Coronary artery (tissue), 2 donors: ENCODE measurements at regions not wholly inside any gene's neighbourhood (a gene's known extent, or its start where the extent isn't known, plus 50 kb on each side); places are given as distances from the start of the nearest gene placed in this dataset.

Experiments
- DNase-seq: peaks from one replicate; pipeline ENCODE4 v3.0.0-alpha.2; 2017; ENCODE audit warnings: low spot score
- H3K27ac ChIP-seq, 2 donors: fragments of 200-600 bp; sonication (generic); one replicate each; pipeline ENCODE4 v1.5.1; 2016 to 2019
- H3K4me3 ChIP-seq: fragments of 200-600 bp; sonication (generic); 2 replicates; pipeline ENCODE4 v1.5.1; 2016; ENCODE audit warnings: mild to moderate bottlenecking, moderate library complexity
- TF ChIP-seq, protein P1 (sequence below): fragments of 200-600 bp; sonication (generic); IDR thresholded peaks from one replicate; pipeline ENCODE4 v1.5.1; 2019; ENCODE audit warnings: antibody characterized with exemption

DNA sequence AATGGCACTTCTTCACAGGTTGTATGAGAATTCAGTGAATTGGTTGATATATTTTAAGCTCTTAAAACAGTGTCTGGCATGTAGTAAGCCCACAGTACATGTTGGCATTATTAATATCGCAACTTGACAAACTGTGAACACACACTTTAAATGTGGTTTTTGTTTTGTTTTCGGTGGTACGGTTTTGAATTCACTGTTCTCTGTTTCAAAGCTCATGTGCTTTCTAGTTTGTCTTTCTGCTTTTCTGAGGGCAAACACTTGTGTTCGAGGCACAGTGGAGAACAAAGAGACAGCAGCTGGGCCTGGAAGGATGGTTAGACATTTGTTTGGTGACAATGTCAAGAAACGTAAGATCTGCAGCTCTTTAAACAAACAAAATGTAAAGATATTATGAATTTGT, 276.5 kb upstream of the MC4R start:
- TF ChIP-seq, protein P1, sequence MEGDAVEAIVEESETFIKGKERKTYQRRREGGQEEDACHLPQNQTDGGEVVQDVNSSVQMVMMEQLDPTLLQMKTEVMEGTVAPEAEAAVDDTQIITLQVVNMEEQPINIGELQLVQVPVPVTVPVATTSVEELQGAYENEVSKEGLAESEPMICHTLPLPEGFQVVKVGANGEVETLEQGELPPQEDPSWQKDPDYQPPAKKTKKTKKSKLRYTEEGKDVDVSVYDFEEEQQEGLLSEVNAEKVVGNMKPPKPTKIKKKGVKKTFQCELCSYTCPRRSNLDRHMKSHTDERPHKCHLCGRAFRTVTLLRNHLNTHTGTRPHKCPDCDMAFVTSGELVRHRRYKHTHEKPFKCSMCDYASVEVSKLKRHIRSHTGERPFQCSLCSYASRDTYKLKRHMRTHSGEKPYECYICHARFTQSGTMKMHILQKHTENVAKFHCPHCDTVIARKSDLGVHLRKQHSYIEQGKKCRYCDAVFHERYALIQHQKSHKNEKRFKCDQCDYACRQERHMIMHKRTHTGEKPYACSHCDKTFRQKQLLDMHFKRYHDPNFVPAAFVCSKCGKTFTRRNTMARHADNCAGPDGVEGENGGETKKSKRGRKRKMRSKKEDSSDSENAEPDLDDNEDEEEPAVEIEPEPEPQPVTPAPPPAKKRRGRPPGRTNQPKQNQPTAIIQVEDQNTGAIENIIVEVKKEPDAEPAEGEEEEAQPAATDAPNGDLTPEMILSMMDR, result no peak
- no peak overlapping the region for H3K4me3 ChIP-seq

DNA sequence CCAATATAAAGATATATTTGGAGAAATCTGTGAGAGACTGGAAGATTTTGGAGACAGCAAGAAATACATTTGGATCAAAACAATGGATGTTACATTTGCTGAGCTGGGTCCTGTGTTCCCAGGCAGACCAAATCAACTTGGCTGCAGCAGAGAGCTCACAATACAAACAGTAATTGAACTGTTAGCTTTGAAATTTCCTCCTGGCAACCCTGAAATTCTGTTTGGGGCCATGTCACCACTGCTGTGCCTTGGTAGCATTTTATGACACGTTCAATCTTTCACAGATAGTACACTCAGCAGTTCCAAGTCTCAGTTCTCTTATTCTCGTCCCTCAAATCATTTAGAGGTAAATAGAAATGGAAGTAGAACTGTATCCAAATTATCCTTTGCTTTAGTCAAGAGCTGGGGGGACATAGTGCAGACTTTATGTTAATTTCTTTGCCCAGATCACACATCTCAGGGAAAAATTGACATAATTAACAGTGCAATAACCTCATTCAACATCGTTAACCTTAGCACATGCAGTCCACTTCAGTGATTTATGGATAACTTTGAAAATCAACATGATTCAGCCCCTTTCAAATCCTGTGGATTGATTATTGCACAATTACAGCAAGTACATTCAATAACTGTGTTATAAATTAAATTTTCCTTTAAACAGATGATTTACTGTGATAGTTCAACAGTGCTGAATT, 277.4 kb upstream of the MC4R start:
- H3K27ac ChIP-seq, result no peak overlapping the region
- no peak overlapping the region for H3K4me3 ChIP-seq
- no peak for DNase-seq
- TF ChIP-seq, protein P1, result no peak

More for the DNA sequence above, 276.5 kb upstream of the MC4R start:
- no peak overlapping the region for H3K27ac ChIP-seq
- DNase-seq, result no peak

DNA sequence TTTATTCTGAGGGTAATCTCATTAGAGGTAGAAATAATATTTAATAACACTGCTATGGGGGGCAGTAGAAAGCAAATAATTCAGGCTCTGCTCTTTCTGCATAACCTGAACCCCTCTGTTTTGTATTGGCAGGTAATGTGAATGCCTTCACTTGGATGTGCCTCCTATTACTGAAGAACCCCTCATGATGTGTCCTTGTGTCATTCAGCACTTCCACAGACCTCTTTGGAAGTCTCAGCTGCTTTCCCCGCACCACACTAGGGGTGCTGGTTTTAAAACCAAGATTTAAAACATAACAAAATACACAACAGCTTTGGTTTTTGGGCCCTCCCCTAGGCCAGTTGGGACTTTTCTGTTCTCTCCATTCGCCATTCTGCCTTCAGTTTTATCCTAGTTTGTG, 281.7 kb upstream of the MC4R start:
- no peak for DNase-seq
- H3K27ac ChIP-seq, result no peak overlapping the region
- TF ChIP-seq, protein P1, result no peak
- H3K4me3 ChIP-seq, result no peak overlapping the region

DNA sequence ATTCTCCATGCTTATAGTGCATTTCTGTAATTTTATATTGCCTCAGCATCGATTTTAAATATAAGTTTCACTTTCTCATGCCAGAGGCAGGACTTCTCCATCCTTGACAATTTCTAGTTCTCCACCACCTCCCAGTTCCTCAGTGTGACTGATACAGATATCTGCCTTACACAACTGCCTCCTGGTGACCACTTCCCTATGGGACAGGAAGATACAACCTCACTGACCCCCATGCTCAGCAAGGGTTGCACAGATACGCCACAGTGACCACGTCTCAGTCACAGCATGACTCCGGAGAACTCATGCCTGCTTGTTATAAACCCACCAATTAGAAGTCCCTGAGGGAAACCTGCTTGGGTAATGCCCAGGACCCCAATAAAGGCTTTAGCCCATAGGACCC, 284.0 kb upstream of the MC4R start:
- no peak for DNase-seq
- TF ChIP-seq, protein P1, result no peak
- H3K27ac ChIP-seq, result no peak overlapping the region
- H3K4me3 ChIP-seq, result no peak overlapping the region

DNA sequence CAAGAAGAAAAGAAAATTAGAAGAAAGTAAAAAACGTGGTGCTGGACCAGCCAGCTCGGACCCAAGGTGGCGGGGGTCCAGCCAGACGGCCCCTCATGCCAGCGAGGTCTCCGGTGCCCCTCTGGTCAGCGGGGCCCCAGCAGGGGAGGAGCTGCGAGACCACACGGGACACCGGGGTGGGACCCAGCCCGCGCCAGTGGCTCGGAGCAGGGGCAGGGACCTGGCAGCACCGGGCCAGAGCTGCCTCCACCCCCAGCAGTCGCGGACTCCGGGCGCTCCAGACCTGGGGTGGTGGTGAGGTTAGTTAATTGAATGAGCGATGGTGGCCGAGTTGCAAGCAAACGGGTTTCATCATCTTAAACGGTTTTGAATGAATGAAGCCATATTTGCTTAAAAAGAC, 289.9 kb upstream of the MC4R start:
- Histone ChIP-seq H3K27ac (no peak overlapping the region), H3K4me3 (no peak overlapping the region)
- DNase-seq, result no peak
- TF ChIP-seq, protein P1, result no peak

DNA sequence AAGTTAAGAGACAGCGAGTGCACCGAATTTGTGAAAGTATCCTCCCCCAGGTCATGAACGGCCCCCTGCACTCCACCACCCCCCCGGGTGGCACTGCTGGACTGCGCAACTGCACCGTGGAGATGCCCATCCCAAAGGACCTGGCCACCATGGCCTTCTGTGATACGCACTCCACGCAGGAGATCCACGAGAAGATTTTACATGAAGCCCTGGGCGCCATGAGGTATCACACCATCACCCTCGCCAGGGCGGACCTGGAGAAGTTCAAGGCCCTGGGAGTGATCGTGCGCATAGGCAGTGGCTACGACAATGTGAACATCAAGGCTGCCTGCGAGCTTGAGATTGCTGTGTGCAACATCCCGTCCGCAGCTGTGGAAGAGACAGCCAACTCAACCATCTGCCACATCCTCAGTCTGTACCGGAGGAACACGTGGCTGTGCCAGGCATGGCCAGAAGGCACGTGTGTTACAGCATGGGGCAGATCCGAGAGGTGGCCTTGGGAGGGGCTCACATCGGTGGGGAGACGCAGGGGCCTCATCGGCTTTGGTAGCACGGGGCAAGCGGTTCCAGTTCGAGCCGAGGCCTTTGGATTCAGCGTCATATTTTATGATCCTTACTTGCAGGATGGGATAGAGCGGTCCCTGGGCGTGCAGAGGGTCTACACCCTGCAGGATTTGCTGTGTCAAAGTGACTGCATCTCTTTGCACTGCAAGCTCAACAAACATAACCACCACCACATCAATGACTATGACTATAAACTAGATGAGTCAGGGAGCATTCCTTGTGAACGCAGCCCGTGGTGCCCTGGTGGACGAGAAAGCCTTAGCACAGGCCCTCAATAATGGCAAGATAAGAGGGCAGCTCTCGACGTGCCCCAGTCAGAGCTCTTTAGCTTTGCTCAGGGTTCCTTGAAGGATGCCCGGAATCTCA, 290.8 kb upstream of the MC4R start:
- TF ChIP-seq, protein P1, result no peak
- no peak overlapping the region for H3K27ac ChIP-seq
- no peak for DNase-seq
- H3K4me3 ChIP-seq, result no peak overlapping the region

DNA sequence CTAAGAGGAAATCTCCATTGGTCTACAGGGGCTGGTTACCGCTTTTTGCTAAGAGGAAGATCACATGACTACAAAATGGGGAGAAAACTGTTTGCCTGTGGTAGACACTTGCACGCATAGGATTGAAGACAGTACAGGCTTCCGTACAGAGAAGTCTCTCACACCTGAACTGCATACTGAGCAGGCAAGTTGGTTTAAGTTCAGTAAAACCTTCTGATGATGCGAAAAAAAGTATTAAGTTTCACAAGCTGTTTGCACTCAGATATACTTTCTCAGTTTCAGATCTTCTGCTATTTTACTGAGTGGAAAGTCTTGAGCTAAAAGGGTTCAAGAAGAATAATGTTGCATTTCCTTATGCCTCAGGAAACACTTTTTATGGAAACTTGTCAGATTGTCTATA, 292.2 kb upstream of the MC4R start:
- DNase-seq, result no peak
- Histone ChIP-seq H3K4me3 (no peak overlapping the region), H3K27ac (no peak overlapping the region)
- TF ChIP-seq, protein P1, result no peak
